WTC11 (cell line): ENCODE measurements at regions not wholly inside any gene's neighbourhood (a gene's known extent, or its start where the extent isn't known, plus 50 kb on each side); places are given as distances from the start of the nearest gene placed in this dataset.

Experiments used
- ATAC-seq: fragments of 200-7000 bp; cut with Tn5 transposase; 2 replicates; pipeline ENCODE4 v1.10.0; 2021; ENCODE audit warnings: mild to moderate bottlenecking, moderate library complexity
- CTCF ChIA-PET: fragments of 300-600 bp; sonication (Branson Sonifier 250); formaldehyde crosslinking; loops from one replicate; lab custom pipeline; 2021; ENCODE audit warnings: antibody characterized with exemption; lab: Charles Lee
- POLR2A ChIA-PET: fragments of 350-600 bp; sonication (Branson Sonifier 250); formaldehyde crosslinking; loops from one replicate; lab custom pipeline; 2021; ENCODE audit warnings: antibody characterized with exemption; lab: Charles Lee
- DNase-seq: peaks from one replicate; pipeline ENCODE4 v3.0.0; 2021; ENCODE audit warnings: low spot score
- H3K27ac Mint-ChIP-seq: 2 replicates; pipeline ENCODE4 v1.8.0; 2021; ENCODE audit warnings: mixed read lengths
- H3K27me3 Mint-ChIP-seq: 2 replicates; pipeline ENCODE4 v1.8.0; 2021; ENCODE audit warnings: low read depth, mild to moderate bottlenecking, moderate library complexity, mixed read lengths
- H3K36me3 Mint-ChIP-seq: 2 replicates; pipeline ENCODE4 v1.8.0; 2021; ENCODE audit warnings: mixed read lengths
- H3K4me1 Mint-ChIP-seq: 2 replicates; pipeline ENCODE4 v1.8.0; 2022; ENCODE audit warnings: mixed read lengths
- H3K4me3 Mint-ChIP-seq: 2 replicates; pipeline ENCODE4 v1.8.0; 2021; ENCODE audit warnings: mild to moderate bottlenecking, moderate library complexity, mixed read lengths
- H3K9me3 Mint-ChIP-seq: 2 replicates; pipeline ENCODE4 v1.8.0; 2021; ENCODE audit warnings: mixed read lengths
- E2F1 ChIP-seq: sonication (generic); formaldehyde crosslinking; IDR thresholded peaks from 2 replicates; pipeline ENCODE4 v1.8.0; 2022; ENCODE audit warnings: mild to moderate bottlenecking, missing genetic modification reagents
- ESRRA ChIP-seq: sonication (generic); formaldehyde crosslinking; IDR thresholded peaks from 2 replicates; pipeline ENCODE4 v1.8.1; 2022; ENCODE audit warnings: mild to moderate bottlenecking, missing genetic modification reagents, borderline replicate concordance
- FOXJ3 ChIP-seq: sonication (generic); formaldehyde crosslinking; IDR thresholded peaks from 2 replicates; pipeline ENCODE4 v1.9.0; 2021; ENCODE audit warnings: missing genetic modification reagents, mild to moderate bottlenecking, borderline replicate concordance
- IRF2 ChIP-seq: sonication (generic); formaldehyde crosslinking; IDR thresholded peaks from 2 replicates; pipeline ENCODE4 v1.8.0; 2022; ENCODE audit warnings: low read depth, missing genetic modification reagents, borderline replicate concordance
- JAZF1 ChIP-seq: fragments of 250-450 bp; sonication (Bioruptor Pico); IDR thresholded peaks from 2 replicates; pipeline ENCODE4 v1.9.0; 2021; ENCODE audit warnings: moderate library complexity, mild to moderate bottlenecking, inconsistent platforms
- JUN ChIP-seq: sonication (generic); formaldehyde crosslinking; IDR thresholded peaks from 2 replicates; pipeline ENCODE4 v1.8.0; 2023; ENCODE audit warnings: mild to moderate bottlenecking, missing genetic modification reagents
- NR1H2 ChIP-seq: sonication (generic); formaldehyde crosslinking; IDR thresholded peaks from 2 replicates; pipeline ENCODE4 v1.9.0; 2021; ENCODE audit warnings: mild to moderate bottlenecking, moderate library complexity, missing genetic modification reagents
- NR2C2 ChIP-seq: sonication (generic); formaldehyde crosslinking; IDR thresholded peaks from 2 replicates; pipeline ENCODE4 v1.8.0; 2022; ENCODE audit warnings: mild to moderate bottlenecking, missing genetic modification reagents
- SMAD4 ChIP-seq: sonication (generic); formaldehyde crosslinking; IDR thresholded peaks from 2 replicates; pipeline ENCODE4 v1.8.0; 2022; ENCODE audit warnings: mild to moderate bottlenecking, missing genetic modification reagents
- STAT6 ChIP-seq: sonication (generic); formaldehyde crosslinking; conservative IDR thresholded peaks from 2 replicates; pipeline ENCODE4 v1.8.1; 2023; ENCODE audit warnings: mild to moderate bottlenecking, low read depth, missing genetic modification reagents, moderate library complexity
- TEAD1 ChIP-seq: sonication (generic); formaldehyde crosslinking; IDR thresholded peaks from 2 replicates; pipeline ENCODE4 v1.8.0; 2022; ENCODE audit warnings: mild to moderate bottlenecking, missing genetic modification reagents
- ZBTB21 ChIP-seq: sonication (generic); formaldehyde crosslinking; IDR thresholded peaks from 2 replicates; pipeline ENCODE4 v1.8.1; 2023; ENCODE audit warnings: mild to moderate bottlenecking, missing genetic modification reagents, borderline replicate concordance
- ZNF232 ChIP-seq: sonication (generic); formaldehyde crosslinking; IDR thresholded peaks from 2 replicates; pipeline ENCODE4 v1.8.0; 2022; ENCODE audit warnings: mild to moderate bottlenecking, missing genetic modification reagents
- ZNF416 ChIP-seq: fragments of 250-450 bp; sonication (Bioruptor Pico); IDR thresholded peaks from 2 replicates; pipeline ENCODE4 v1.9.0; 2021; ENCODE audit warnings: mild to moderate bottlenecking, inconsistent platforms
- ZNF671 ChIP-seq: fragments of 250-450 bp; sonication (Bioruptor Pico); IDR thresholded peaks from 2 replicates; pipeline ENCODE4 v1.8.0; 2021; ENCODE audit warnings: mild to moderate bottlenecking
- TF ChIP-seq, protein P1 (sequence below): sonication (generic); formaldehyde crosslinking; IDR thresholded peaks from 2 replicates; pipeline ENCODE4 v1.8.1; 2023; ENCODE audit warnings: mild to moderate bottlenecking, missing genetic modification reagents, borderline replicate concordance
- TF ChIP-seq, protein P2 (sequence below): fragments of 250-450 bp; sonication (Bioruptor Pico); IDR thresholded peaks from 2 replicates; pipeline ENCODE4 v1.9.0; 2021; ENCODE audit warnings: mild to moderate bottlenecking, borderline replicate concordance
- TF ChIP-seq, protein P3 (sequence below): sonication (generic); formaldehyde crosslinking; IDR thresholded peaks from 2 replicates; pipeline ENCODE4 v1.8.1; 2022; ENCODE audit warnings: mild to moderate bottlenecking, missing genetic modification reagents, moderate library complexity, borderline replicate concordance

DNA sequence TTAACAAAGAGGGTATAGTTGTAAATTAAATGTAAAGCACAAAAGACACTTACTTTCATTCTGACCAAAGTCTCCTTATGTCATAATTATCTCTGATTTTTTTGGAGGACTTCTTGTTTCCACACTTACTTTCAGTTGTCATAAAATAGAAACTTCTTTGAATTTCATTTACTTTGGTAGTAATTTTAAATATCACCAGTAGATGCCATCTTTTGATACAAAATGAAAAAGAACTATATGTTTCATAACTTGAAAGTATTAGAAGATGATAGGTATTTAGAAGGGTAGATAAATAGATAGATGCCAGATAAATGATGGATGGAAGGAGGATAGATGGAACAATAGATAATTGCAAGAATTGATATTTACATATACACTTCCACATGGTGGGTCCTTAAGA lies 1865.3 kb upstream of the CDH9 start:
- no peak for TF ChIP-seq JAZF1 (CRISPR knock-in tag)
- no peak for TF ChIP-seq ESRRA (CRISPR knock-in tag)
- no peak for TF ChIP-seq NR1H2 (CRISPR knock-in tag)
- no peak for TF ChIP-seq E2F1 (CRISPR knock-in tag)
- TF ChIP-seq ZNF671 (CRISPR knock-in tag): no peak
- TF ChIP-seq, protein P1, sequence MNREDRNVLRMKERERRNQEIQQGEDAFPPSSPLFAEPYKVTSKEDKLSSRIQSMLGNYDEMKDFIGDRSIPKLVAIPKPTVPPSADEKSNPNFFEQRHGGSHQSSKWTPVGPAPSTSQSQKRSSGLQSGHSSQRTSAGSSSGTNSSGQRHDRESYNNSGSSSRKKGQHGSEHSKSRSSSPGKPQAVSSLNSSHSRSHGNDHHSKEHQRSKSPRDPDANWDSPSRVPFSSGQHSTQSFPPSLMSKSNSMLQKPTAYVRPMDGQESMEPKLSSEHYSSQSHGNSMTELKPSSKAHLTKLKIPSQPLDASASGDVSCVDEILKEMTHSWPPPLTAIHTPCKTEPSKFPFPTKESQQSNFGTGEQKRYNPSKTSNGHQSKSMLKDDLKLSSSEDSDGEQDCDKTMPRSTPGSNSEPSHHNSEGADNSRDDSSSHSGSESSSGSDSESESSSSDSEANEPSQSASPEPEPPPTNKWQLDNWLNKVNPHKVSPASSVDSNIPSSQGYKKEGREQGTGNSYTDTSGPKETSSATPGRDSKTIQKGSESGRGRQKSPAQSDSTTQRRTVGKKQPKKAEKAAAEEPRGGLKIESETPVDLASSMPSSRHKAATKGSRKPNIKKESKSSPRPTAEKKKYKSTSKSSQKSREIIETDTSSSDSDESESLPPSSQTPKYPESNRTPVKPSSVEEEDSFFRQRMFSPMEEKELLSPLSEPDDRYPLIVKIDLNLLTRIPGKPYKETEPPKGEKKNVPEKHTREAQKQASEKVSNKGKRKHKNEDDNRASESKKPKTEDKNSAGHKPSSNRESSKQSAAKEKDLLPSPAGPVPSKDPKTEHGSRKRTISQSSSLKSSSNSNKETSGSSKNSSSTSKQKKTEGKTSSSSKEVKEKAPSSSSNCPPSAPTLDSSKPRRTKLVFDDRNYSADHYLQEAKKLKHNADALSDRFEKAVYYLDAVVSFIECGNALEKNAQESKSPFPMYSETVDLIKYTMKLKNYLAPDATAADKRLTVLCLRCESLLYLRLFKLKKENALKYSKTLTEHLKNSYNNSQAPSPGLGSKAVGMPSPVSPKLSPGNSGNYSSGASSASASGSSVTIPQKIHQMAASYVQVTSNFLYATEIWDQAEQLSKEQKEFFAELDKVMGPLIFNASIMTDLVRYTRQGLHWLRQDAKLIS (CRISPR knock-in tag): no peak
- no peak for TF ChIP-seq FOXJ3
- TF ChIP-seq IRF2: no peak
- Mint-ChIP-seq H3K4me1 (no peaks in the 10 kb centered on the region), H3K27me3 (no peaks in the 10 kb centered on the region), H3K27ac (no peak overlapping the region), H3K36me3 (peaks cover 4% of the 10 kb centered on the region; the same call in 1 of the 2 replicates), H3K4me3 (no peak overlapping the region), H3K9me3 (peaks cover 5% of the 10 kb centered on the region; the same call in 1 of the 2 replicates)
- ATAC-seq (no peak), DNase-seq (no peak)
- ChIA-PET CTCF (no interaction called here), POLR2A (no interaction called here)

- H3K9me3 Mint-ChIP-seq: peaks cover 17% of the 10 kb centered on the region
- peaks cover 4% of the 10 kb centered on the region; the same call in 1 of the 2 replicates for H3K36me3 Mint-ChIP-seq
- ATAC-seq (no peak), DNase-seq (no peak)
- H3K4me1 Mint-ChIP-seq: no peaks in the 10 kb centered on the region
- no peak overlapping the region for H3K4me3 Mint-ChIP-seq
- ChIA-PET CTCF (interaction anchor here (0.6 to 1.6 kb wide), 3 partner anchors 118 to 1331 kb away, joined by 3 to 4 read pairs (median 3); no protein-coding TSS in a partner anchor), POLR2A (no interaction called here)
- no peak overlapping the region for H3K27ac Mint-ChIP-seq
- no peaks in the 10 kb centered on the region for H3K27me3 Mint-ChIP-seq
- TF ChIP-seq JUN (CRISPR knock-in tag) (no peak), SMAD4 (CRISPR knock-in tag) (no peak), TEAD1 (CRISPR knock-in tag) (no peak), ZNF416 (CRISPR knock-in tag) (no peak), NR2C2 (no peak), ZNF232 (no peak), ZBTB21 (CRISPR knock-in tag) (no peak), STAT6 (no peak)
- TF ChIP-seq, protein P1 (CRISPR knock-in tag): no peak
- TF ChIP-seq, protein P2, sequence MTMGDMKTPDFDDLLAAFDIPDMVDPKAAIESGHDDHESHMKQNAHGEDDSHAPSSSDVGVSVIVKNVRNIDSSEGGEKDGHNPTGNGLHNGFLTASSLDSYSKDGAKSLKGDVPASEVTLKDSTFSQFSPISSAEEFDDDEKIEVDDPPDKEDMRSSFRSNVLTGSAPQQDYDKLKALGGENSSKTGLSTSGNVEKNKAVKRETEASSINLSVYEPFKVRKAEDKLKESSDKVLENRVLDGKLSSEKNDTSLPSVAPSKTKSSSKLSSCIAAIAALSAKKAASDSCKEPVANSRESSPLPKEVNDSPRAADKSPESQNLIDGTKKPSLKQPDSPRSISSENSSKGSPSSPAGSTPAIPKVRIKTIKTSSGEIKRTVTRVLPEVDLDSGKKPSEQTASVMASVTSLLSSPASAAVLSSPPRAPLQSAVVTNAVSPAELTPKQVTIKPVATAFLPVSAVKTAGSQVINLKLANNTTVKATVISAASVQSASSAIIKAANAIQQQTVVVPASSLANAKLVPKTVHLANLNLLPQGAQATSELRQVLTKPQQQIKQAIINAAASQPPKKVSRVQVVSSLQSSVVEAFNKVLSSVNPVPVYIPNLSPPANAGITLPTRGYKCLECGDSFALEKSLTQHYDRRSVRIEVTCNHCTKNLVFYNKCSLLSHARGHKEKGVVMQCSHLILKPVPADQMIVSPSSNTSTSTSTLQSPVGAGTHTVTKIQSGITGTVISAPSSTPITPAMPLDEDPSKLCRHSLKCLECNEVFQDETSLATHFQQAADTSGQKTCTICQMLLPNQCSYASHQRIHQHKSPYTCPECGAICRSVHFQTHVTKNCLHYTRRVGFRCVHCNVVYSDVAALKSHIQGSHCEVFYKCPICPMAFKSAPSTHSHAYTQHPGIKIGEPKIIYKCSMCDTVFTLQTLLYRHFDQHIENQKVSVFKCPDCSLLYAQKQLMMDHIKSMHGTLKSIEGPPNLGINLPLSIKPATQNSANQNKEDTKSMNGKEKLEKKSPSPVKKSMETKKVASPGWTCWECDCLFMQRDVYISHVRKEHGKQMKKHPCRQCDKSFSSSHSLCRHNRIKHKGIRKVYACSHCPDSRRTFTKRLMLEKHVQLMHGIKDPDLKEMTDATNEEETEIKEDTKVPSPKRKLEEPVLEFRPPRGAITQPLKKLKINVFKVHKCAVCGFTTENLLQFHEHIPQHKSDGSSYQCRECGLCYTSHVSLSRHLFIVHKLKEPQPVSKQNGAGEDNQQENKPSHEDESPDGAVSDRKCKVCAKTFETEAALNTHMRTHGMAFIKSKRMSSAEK: no peak
- TF ChIP-seq, protein P3, sequence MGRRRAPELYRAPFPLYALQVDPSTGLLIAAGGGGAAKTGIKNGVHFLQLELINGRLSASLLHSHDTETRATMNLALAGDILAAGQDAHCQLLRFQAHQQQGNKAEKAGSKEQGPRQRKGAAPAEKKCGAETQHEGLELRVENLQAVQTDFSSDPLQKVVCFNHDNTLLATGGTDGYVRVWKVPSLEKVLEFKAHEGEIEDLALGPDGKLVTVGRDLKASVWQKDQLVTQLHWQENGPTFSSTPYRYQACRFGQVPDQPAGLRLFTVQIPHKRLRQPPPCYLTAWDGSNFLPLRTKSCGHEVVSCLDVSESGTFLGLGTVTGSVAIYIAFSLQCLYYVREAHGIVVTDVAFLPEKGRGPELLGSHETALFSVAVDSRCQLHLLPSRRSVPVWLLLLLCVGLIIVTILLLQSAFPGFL: no peak
These were observed 1858.6 kb upstream of the CDH9 start for GRCh38 chr5:28896949-28897348.
